Ecto neural progenitor cell (in vitro differentiated cells): ENCODE measurements at regions not wholly inside any gene's neighbourhood (a gene's known extent, or its start where the extent isn't known, plus 50 kb on each side); places are given as distances from the start of the nearest gene placed in this dataset.

Experiments
- DNase-seq: peaks from one replicate; pipeline ENCODE4 v3.0.0-alpha.2; 2018; ENCODE audit warnings: low spot score

GRCh38 chr5:4643190-4643589 lies 496.9 kb upstream of the ADAMTS16 start:
- no peak for DNase-seq

DNA sequence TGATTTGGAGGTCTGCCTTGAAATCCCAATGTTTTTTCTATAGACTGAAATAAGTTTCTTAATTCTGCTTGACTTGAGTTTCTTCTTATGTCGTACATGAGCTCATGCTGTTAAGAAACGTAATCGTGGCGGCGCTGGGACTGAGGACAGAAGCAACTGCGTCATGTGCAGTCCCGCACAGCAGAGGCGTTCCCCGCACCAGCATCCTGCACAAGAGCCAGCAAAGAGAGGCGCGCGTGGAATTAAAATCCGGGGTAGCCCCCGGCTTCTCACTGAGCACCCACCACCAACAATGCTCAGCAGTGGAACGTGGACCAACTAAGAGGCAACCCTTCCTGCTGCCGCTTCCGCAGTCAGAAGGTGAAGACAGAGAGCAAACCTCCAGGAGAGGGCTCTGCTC lies 496.2 kb upstream of the ADAMTS16 start:
- DNase-seq: no peak

- no peak for DNase-seq
Measured at GRCh38 chr5:4646715-4647375, 493.3 kb upstream of the ADAMTS16 start.

- DNase-seq: no peak
Measured at GRCh38 chr5:4647955-4648354, 492.2 kb upstream of the ADAMTS16 start.

- no peak for DNase-seq
Measured at GRCh38 chr5:4651806-4652565, 488.1 kb upstream of the ADAMTS16 start.

DNA sequence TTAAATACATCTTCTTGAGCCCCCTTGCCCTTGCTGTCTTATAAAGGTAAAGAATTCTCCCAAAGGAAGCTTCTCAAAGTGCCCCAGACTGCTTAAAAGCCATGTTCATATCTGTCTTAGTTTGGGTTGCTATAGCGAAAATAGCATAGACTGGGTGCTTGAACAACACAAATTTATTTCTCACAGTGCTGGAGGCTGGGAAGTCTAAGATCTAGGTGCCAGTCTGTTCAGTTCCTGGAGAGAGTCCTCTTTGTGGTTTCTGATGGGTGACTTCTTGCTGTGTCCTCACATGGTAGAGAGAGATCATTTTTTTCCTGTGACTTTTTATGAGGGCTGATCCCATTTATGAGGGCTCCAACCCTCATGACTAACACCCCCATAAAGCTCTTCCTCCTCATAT lies 486.7 kb upstream of the ADAMTS16 start:
- DNase-seq: no peak

- DNase-seq: no peak
Measured at GRCh38 chr5:4659851-4660250, 480.3 kb upstream of the ADAMTS16 start.

DNA sequence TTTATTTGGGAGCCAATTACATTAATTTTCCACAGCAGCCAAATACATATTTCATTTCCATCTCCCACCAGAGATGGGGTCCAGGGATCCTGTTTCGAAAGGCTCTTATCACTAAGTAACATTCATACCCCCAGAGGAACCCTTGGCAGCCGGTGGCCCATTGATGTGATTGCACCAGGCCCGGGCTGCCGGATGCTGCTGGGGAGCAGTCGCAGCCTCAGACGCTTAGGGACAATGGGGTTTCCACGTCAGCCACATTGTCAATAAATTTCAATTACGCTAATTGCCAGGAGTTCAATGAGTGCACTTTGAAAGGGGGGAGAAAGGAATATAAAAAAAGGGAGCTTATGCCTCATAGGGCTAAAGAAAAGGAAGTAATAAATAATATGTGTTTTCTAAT lies 478.8 kb upstream of the ADAMTS16 start:
- no peak for DNase-seq

DNA sequence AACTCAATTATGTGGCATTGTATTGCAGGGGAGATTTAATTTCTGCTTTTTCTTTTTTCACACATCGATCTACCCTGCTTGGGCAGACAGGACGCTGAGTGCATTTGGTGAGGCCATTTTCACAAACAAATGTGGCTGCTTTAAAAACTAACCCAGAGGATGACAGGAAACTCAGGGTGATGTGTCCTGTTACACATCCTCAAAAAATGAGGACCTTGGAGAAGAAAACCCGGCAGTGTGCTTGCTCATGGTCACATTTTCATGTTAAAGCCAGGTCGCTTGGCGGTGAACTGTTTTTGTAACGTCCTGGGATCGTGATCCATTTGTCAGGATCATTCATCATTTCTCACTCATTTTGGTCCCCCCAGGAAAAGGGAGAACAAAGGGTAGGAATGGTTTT lies 478.3 kb upstream of the ADAMTS16 start:
- no peak for DNase-seq

GRCh38 chr5:4662756-4663155 lies 477.4 kb upstream of the ADAMTS16 start:
- no peak for DNase-seq

DNA sequence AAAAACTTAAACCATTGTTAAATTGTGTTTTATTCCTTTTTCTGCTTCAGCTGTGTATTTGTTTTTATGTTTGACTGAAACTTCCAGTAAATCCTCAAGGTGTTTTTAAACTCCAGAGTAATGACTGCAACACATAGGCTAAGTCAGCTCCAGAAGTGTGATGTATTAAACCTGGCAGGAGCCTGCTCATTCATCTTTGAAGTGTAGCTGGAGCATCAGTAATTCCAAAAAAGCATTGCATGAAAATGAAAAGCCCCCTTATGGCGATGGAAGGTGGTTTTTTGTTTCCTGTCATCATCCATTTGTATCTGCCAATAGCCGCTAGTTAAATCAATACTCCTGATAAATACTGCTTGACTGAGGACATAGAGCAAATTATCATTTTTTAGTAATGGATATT lies 474.2 kb upstream of the ADAMTS16 start:
- no peak for DNase-seq

GRCh38 chr5:4674166-4674565 lies 466.0 kb upstream of the ADAMTS16 start:
- DNase-seq: no peak

DNA sequence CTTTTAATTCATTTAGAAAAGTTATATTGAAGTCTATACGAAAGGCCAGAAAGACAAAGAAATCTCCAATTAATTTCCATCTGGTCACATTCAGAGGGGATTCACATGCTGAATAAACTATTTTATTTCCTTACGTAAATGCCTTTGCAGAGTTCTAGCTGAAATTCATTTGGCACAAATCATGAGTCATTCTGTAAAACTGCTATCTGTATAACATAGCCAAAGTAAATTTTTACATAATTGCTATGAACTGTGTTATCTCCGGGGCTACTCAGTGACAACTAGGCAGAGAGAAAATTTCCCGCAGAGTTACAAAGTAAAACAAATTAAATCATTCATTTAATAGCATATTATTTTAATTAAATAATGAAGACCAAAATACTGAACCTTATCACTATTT lies 463.2 kb upstream of the ADAMTS16 start:
- DNase-seq: no peak

- DNase-seq: no peak
Measured at GRCh38 chr5:4684946-4685345, 455.2 kb upstream of the ADAMTS16 start.

DNA sequence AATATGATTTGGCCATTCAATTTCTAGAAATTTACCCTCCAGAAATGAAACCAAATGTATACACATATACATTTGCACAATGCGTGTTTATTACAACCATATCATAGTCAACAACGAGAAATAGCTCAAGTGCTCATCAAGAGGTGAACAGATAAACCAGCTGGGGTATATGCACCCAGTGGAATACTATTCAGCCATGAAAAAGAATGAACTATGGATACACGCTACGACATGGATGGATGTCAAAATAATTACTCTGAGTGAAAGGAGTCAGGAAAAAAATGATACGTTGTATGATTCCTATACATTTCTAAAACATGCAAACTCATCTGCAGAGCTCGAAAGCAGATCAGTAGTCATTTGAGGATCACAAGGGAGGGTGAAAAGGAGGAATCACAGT lies 441.5 kb upstream of the ADAMTS16 start:
- DNase-seq: no peak

DNA sequence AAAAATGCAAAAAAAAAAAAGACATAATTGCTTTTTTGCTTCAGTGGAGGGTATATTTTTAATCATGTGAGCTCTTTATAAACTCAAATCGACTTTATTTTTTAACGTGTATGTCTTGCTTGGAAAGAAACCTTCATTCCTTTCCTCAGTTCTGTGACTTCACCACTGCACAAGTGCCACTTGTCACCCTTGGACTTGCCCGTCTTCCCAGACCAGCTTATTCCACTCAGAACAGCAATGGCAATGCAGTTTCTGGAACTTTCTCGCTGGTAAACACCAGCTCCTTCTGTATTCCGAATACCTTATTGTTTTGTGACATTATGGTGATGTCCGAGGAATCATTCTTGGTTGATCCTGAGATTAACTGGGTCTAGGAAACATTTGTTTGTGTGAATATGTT lies 440.5 kb upstream of the ADAMTS16 start:
- no peak for DNase-seq

- DNase-seq: peak; percentile 83
Measured at GRCh38 chr5:4700069-4700468, 440.1 kb upstream of the ADAMTS16 start.

DNA sequence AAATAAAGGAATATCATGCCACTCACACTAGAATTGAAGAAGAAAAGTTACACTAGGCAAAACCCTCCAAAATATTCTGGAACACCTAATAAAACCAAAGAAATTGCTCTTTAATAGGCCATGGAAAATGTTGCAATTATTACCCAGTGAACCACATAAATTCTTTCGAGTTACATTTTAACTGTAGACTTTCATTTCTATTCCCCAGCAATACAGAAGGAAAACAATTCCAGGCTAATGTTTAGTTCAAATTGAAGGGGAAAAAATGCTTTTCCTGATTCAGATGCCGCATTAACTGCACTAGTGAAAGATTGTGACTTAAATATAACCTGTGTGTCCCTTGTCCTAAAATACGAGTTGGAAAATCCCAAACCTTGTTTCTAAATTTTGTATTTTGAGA lies 439.3 kb upstream of the ADAMTS16 start:
- no peak for DNase-seq

DNA sequence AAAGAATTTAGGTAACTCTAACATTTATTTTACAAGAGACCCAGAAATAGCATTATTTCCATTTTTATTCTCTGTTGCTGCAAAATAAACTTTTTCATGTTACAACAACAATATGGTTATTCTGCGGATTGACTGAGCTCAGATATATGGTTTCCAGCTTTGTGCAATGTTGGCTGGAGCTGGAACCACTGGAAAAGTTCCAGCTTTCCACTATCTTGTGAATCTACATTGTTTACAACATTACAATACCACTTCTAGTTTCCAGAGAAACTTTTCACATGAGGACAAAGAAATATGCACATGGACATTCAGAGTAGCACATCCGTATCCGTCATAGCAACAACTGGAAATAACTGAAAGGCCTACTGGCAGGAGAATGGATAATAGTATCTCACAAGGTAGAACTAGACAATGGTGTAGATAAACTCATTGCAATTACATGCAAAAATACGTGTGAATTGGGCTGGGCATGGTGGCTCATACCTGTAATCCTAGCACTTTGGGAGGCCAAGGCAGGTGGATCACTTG lies 436.1 kb upstream of the ADAMTS16 start:
- DNase-seq: no peak

DNA sequence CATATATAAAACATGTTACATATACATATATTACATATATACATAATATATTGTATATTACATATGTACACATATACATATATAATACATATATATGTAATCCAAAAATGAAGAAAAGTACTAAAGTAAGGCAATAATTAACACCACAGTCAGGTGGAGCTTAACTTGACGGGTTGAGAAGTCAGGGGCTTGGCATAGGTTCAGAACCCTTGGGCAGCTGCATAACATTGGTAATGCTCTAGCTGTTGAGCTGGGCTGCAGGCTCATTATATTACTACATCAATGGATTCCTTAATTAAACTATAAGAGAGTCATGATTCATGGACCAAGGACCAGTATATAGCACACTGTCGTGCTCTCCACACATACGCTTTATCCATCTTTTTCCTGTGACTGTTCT lies 435.2 kb upstream of the ADAMTS16 start:
- no peak for DNase-seq

DNA sequence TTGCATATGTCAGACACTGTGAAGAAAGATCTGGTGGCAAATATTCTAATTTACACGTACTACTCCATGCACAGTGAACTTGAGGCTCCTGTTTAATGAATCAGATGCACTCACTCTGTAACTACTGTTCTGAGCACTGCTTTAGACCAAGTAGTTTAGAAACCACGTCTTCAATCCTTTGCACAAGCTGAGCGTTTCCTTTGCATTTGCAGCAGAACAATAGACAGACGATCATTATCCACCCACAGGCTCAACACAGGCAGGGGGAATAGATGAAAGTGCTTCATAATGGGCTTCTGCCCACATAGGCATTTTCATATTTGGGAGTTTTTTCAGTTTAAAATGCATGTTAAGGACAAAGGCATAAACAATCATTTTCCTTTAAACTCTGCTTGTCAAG lies 423.3 kb upstream of the ADAMTS16 start:
- no peak for DNase-seq

DNA sequence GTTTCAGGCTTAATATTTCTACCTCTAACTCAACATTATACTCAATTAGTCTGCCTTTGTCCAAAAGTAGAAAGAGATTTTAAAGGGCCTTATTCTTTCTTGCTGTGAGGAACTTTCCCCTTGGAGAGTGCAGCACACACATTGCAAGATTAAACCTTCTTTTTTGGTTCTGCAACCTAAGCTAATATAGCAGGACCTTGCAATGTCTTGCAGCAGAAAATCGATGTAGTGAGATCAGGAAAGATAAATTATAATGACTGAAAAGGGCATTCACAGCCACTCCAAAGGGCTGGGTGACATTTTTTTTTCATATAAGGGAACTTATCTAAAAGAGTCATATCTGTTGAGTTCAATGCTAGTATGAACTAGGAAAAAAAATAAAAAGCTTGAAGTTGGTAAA lies 422.7 kb upstream of the ADAMTS16 start:
- no peak for DNase-seq

DNA sequence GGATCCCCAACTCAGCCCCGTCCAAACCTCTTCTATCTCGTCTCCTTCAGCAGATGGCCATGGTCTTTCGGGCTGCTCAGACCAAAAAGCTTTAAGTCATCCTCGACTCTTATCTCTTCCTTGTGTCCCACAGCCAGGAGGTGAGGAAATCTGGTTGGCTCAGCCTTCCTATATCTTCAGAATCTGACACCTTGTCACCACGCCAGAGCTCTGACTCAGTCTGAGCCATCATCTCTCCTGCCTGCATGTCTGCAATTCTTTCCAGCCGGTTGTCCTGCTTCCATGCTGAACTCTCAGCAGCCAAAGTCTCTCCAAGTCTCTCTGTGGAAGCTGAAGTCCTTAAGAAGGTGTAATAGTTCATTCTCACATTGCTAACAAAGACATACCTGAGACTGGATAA lies 419.3 kb upstream of the ADAMTS16 start:
- DNase-seq: no peak

GRCh38 chr5:4722886-4723285 lies 417.2 kb upstream of the ADAMTS16 start:
- no peak for DNase-seq
